GM12874 (cell line): ENCODE measurements at regions not wholly inside any gene's neighbourhood (a gene's known extent, or its start where the extent isn't known, plus 50 kb on each side); places are given as distances from the start of the nearest gene placed in this dataset.

Experiments
- TF ChIP-seq, protein P1 (sequence below): IDR thresholded peaks from 2 replicates; pipeline ENCODE4 v1.5.1; 2011; ENCODE audit warnings: low read depth, mild to moderate bottlenecking, control low read depth, low read length, moderate library complexity; ENCODE audit not compliant: insufficient read depth

DNA sequence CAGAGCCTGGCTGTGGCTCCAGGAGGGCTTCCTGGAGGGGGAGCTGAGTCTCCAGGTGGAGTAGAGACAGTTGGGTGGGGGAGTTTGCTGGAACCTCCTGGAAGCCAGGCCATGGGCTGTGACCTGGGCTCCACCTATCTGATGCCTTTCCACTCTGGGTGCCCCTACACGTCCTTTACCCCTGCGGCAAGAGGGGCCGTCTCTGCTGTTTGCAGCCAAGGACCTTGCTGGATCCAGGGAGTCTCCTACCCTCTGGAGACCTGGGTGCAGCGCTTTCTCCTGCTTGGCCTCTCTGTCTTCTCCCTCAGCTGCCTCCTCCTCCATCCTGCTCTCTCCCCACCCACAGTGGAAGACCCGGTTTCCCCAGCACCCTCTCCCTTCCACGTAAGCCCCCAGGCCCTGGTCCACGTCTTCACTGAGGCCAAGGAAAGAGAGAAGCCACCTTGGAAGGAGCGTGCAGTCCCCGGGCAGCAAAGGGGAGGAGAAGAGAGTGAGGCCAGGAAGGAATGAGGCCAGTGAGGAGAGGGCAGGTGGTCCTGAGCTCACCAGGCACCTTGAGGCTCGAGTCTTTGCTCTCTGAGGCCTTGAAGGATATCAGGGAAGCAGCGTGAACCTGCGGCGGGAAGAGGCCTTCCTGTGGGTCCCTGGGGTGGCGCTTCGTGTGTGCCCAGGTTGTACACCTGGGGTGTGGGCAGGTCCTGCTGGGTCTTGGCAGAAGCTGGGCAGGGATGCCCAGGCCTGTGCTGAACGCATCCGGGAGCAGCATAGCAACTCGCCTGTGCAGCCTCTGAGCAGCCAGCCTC lies 294.3 kb upstream of the RTL1 start:
- TF ChIP-seq, protein P1, sequence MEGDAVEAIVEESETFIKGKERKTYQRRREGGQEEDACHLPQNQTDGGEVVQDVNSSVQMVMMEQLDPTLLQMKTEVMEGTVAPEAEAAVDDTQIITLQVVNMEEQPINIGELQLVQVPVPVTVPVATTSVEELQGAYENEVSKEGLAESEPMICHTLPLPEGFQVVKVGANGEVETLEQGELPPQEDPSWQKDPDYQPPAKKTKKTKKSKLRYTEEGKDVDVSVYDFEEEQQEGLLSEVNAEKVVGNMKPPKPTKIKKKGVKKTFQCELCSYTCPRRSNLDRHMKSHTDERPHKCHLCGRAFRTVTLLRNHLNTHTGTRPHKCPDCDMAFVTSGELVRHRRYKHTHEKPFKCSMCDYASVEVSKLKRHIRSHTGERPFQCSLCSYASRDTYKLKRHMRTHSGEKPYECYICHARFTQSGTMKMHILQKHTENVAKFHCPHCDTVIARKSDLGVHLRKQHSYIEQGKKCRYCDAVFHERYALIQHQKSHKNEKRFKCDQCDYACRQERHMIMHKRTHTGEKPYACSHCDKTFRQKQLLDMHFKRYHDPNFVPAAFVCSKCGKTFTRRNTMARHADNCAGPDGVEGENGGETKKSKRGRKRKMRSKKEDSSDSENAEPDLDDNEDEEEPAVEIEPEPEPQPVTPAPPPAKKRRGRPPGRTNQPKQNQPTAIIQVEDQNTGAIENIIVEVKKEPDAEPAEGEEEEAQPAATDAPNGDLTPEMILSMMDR: no peak

DNA sequence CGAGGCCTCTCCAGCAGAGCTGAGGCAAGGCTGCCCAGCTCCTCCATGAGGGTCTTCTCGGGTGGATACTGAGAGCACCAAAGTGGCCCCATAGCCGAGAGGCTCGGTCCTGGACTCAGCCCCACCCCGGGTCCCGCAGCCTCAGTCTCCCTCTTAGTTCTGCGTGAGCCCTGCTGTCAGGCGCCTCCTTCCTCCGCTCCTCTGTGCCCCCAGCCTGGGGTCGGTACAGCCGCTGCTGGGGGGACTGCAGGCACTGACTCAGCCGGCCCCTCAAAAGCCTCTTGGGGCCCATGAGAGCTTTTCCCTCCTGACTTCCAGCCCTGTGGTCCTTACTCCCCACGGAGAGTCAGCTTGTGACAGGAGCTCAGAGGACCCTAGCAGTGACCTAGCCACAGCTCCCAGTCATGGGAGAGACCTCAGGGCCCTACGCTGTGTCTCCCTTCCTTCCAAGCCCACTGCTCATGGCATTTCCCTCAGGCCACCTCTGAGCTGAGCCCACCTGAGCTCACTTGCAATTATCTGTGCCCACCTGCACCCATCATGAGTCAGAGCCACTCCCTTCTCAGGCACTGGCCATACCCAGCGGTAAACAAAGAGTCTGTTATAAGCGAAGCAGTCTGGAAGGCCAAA lies 295.0 kb upstream of the RTL1 start:
- TF ChIP-seq, protein P1: no peak

DNA sequence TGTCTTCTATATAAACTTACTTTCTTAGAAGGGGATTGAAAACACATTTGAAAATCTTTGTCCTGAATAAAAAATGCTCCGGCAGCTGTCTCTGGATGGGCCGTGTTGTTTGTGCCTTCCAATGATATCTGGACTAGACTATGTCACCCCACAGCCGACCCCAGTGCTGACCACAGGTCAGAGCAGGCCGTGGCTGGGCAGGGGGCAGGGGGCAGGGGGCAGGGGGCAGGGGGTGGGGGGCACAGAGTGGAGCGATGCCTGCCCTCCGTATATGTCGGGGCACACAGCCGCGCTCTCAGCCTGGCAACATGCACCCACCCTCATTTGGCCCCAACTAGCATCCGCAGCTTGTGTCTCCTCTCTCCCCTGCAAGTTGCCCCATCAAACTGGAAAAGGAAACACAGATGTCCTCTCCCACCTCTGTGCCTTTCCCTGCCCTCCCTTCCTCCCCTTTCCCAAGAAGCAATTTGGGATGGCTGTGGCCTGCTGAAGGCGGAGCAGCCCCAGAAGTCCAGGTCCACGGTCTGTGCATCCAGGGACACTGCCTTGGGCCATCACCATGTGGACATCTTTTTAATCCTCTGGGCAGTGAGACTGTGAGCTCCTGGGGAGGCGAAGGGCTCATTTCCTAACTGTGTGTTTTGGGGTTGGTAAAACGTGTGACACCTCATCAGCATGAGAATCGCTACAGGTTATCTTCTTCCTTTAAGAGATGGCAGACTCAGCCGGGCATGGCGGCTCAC lies 295.7 kb upstream of the RTL1 start:
- TF ChIP-seq, protein P1: no peak

DNA sequence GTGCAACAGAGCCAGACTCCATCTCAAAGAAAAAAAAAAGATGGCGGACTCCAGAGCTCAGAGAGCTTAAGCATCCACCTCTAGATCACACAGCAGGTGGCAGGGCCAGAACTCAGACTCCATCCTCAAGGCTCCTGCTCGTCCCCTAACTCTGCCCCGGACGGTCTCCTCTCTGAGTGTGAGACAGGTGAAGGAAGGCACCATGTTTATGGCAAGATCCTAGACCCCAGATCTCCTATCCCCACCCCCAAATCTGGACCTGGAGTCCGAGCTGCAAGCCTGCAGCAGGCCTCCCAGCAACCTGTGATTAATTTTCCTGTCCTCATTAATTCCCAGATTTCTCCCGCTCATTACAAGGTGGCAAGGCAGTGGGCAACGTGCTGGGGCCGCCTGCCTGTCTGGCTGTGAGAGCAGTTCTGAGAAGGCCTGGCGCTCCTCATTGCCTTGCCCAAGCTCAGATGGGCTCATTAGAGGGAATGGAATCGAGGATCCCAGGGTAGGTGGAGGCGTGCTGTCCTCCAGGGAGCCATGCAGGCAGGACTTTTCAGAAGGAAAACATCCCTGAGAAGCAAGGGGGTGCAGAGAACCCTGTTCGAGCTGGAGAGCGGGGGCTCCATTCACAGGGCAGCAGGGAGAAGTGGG lies 296.6 kb upstream of the RTL1 start:
- TF ChIP-seq, protein P1: no peak

DNA sequence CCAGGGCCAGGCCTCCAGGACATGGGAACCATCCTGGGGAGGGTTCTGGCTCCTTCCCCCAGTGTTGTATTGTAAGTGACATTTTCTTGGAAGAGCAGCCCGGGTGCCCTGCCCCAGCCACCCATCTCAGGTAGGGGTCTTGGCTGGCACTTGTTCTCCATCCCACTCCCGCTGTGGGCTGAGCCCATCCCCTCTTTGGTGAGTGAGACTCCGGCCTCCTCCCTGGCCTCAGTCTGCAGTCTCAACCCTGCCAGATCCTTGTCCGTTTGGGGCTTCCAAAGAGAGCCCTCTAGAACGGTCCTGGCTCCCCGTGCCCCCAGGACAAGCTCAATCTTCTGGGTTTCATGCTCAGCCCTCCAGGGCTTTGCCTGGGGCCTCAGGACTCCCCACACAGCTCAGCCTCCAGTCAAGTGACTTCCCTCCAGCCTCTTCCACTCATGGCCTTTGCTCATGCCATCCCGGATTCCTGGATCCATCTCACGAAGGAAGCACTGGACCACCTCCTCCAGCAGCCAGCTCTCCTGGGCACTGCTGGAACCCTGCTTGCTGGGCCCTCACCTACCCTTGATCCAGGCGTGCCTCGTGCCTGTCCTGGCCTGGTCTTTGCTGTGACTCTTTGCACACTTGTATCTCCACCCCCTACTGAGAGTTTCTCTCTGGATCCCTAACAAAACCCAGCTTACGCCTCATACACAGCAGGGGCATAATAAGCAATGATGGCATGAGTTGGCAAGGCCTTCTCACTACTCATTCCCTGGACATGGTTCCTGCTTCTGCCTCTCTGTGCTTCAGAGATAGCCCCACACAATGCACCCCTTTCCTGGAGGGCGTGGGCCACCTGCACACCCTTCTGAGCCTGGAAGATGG lies 297.4 kb upstream of the RTL1 start:
- TF ChIP-seq, protein P1: no peak

DNA sequence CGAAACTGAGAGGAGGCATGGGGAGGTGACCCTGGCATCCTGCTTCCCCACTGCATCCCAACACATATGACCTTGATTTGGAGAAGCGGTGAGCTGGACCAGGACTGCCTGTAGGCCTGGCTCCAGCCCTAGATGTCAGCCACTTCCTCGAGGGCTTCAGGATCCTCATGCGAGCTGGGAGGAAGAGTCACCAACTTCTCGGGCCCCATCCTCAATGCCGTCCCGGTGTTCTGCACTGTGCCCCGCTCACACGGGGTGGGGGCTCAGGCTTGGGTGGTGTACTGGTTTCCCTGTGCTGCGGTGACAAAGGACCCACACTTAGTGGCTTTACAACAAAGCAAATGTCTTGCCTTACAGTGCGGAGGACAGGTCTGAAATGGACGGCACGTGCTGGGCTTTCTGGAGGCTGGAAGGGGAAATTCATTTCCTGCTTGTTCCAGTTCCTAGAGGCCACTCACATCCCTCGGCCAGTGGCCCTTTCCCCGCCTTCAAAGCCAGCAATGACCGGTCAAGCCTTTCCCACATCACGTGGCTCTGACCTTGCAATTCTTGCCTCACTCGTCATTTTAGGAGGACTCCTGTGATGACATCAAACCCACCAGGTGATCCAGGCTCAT lies 298.1 kb upstream of the RTL1 start:
- TF ChIP-seq, protein P1: no peak
